ENCODE measurements at regions not wholly inside any gene's neighbourhood (a gene's known extent, or its start where the extent isn't known, plus 50 kb on each side); places are given as distances from the start of the nearest gene placed in this dataset.

DNA sequence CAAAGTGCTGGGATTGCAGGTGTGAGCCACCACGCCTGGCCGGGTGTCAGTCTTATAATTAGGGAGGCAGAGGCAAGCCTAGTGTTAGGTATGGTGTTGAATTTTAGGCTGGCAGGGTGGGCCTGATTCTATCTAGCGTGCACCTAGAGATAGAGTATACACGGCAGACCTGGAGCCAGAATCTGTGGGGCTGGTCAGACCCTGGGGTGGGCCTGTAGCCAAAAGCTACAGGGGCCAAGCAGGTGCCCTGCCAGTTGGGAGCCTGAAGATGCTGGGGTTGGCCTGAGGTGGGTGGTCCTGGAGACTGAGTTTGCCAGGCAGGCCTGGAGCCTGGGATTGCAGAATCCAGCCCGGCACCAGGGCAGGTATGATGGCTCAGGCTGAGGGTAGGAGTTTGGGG, 1580.3 kb downstream of the ARAP2 start:
- DNase-seq: no peak
- H3K4me3 Mint-ChIP-seq (ENCODE audit: low read depth, unreplicated experiment): no peak overlapping the region
- no TSS peak for BruUV-seq (replicated peaks)
- CTCF ChIA-PET: no interaction called here
- no peak overlapping the region for H3K27ac Mint-ChIP-seq (ENCODE audit: unreplicated experiment)
- TF ChIP-seq, protein P1, sequence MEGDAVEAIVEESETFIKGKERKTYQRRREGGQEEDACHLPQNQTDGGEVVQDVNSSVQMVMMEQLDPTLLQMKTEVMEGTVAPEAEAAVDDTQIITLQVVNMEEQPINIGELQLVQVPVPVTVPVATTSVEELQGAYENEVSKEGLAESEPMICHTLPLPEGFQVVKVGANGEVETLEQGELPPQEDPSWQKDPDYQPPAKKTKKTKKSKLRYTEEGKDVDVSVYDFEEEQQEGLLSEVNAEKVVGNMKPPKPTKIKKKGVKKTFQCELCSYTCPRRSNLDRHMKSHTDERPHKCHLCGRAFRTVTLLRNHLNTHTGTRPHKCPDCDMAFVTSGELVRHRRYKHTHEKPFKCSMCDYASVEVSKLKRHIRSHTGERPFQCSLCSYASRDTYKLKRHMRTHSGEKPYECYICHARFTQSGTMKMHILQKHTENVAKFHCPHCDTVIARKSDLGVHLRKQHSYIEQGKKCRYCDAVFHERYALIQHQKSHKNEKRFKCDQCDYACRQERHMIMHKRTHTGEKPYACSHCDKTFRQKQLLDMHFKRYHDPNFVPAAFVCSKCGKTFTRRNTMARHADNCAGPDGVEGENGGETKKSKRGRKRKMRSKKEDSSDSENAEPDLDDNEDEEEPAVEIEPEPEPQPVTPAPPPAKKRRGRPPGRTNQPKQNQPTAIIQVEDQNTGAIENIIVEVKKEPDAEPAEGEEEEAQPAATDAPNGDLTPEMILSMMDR (IDR thresholded peaks at IDR 0.05; ENCODE audit: unreplicated experiment): no peak
- H3K4me1 Mint-ChIP-seq (ENCODE audit: low read depth, unreplicated experiment): no peaks in the 10 kb centered on the region
- intact Hi-C loops (cut with micrococcal nuclease; ENCODE audit: unreplicated experiment): no loop called here
- H3K36me3 Mint-ChIP-seq (ENCODE audit: insufficient read depth, unreplicated experiment): no peaks in the 10 kb centered on the region
- no peaks in the 10 kb centered on the region for H3K27me3 Mint-ChIP-seq (ENCODE audit: unreplicated experiment)
- H3K9me3 Mint-ChIP-seq (ENCODE audit: low read depth, unreplicated experiment): peaks cover 12% of the 10 kb centered on the region

DNA sequence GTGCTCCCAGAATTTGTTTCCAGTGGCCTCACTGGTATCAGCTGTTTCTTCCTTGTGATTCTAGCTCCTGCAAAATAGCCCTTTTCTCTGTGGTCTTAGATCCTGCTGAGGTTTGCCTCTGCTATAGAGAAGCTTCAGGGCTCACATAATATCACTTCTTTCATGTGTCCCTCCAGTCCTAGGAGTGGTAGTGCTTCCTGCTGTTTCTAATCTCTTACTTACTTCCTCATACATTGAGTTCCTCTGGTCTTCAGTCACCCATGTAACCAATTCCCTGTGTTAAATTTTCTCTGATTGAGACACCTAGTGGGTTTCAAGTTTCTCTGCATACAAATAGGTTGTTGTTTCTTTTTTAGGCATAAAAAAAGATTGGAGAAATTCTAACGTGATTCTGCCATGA, 1567.9 kb downstream of the ARAP2 start:
- no peak overlapping the region for H3K27ac Mint-ChIP-seq (ENCODE audit: unreplicated experiment)
- DNase-seq: no peak
- no TSS peak for BruUV-seq (replicated peaks)
- no peaks in the 10 kb centered on the region for H3K36me3 Mint-ChIP-seq (ENCODE audit: insufficient read depth, unreplicated experiment)
- peaks cover 11% of the 10 kb centered on the region for H3K9me3 Mint-ChIP-seq (ENCODE audit: low read depth, unreplicated experiment)
- no peaks in the 10 kb centered on the region for H3K4me1 Mint-ChIP-seq (ENCODE audit: low read depth, unreplicated experiment)
- intact Hi-C loops (cut with micrococcal nuclease; ENCODE audit: unreplicated experiment): no loop called here
- no peaks in the 10 kb centered on the region for H3K27me3 Mint-ChIP-seq (ENCODE audit: unreplicated experiment)
- CTCF ChIA-PET: no interaction called here
- no peak overlapping the region for H3K4me3 Mint-ChIP-seq (ENCODE audit: low read depth, unreplicated experiment)
- TF ChIP-seq, protein P1 (IDR thresholded peaks at IDR 0.05; ENCODE audit: unreplicated experiment): no peak

DNA sequence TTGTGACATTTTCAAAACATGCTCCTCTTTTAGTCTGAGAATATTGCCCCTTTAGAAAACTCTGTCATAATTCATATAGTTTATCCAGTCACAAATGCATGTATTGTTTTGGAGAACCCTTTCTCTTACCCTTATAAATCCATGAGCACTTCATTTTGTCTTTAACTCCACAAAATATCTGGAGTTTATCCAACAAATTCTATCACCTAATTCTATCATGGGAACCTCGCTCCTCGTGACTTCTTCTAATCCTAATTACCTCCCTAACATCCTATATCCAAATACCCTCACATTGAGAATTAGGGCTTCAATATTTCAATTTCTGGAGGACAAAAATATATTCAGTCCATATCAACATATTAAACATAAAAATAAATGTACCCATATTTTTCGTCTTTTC, 1565.9 kb downstream of the ARAP2 start:
- Mint-ChIP-seq H3K4me3 (ENCODE audit: low read depth, unreplicated experiment) (no peak overlapping the region), H3K27ac (ENCODE audit: unreplicated experiment) (no peak overlapping the region), H3K4me1 (ENCODE audit: low read depth, unreplicated experiment) (no peaks in the 10 kb centered on the region), H3K27me3 (ENCODE audit: unreplicated experiment) (no peaks in the 10 kb centered on the region), H3K36me3 (ENCODE audit: insufficient read depth, unreplicated experiment) (no peaks in the 10 kb centered on the region), H3K9me3 (ENCODE audit: low read depth, unreplicated experiment) (peaks cover 9% of the 10 kb centered on the region)
- TF ChIP-seq, protein P1 (IDR thresholded peaks at IDR 0.05; ENCODE audit: unreplicated experiment): no peak
- intact Hi-C loops (cut with micrococcal nuclease; ENCODE audit: unreplicated experiment): no loop called here
- no peak for DNase-seq
- CTCF ChIA-PET: no interaction called here
- no TSS peak for BruUV-seq (replicated peaks)

DNA sequence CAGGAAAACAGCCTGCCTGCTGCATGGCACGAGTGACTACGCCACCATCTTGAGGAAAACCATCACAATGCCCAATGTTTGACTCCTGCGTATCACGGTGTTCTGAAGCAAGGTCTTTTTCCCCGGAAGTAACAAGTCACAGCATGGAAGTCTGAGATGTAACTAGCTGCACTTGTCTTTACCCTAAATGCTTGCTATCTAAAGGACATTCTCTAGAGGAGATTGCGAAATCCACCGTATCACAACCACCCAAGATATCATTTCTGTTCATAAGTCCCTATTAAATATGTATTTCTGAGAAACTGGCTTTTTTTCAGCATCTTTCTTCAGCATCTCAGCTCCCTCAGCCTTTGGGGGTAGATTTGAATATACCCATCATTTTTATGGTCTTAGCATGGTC, 1565.1 kb downstream of the ARAP2 start:
- Mint-ChIP-seq H3K4me3 (ENCODE audit: low read depth, unreplicated experiment) (no peak overlapping the region), H3K9me3 (ENCODE audit: low read depth, unreplicated experiment) (peaks cover 12% of the 10 kb centered on the region), H3K4me1 (ENCODE audit: low read depth, unreplicated experiment) (no peaks in the 10 kb centered on the region), H3K27ac (ENCODE audit: unreplicated experiment) (no peak overlapping the region), H3K27me3 (ENCODE audit: unreplicated experiment) (no peaks in the 10 kb centered on the region), H3K36me3 (ENCODE audit: insufficient read depth, unreplicated experiment) (no peaks in the 10 kb centered on the region)
- no peak for DNase-seq
- TF ChIP-seq, protein P1 (IDR thresholded peaks at IDR 0.05; ENCODE audit: unreplicated experiment): no peak
- BruUV-seq (replicated peaks): no TSS peak
- intact Hi-C loops (cut with micrococcal nuclease; ENCODE audit: unreplicated experiment): no loop called here
- CTCF ChIA-PET: no interaction called here

DNA sequence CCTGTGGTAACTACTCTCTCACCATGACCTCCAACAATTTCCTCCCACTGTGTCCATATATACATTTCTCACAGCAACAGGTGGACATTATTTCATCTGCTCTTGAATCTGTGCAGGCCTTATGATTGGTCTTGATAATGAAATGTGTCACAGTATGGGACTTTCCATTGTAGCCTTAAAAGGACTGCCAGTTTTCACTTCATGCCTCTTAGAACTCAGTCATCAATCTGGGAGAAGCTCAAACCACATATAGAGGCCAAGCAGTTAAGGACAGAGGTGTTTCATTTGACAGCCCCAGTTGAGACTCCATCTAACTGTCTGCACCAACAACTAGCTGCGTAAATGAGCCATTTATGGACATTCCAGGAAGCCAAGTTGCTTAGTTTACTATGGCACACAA, 1534.8 kb downstream of the ARAP2 start:
- intact Hi-C loops (cut with micrococcal nuclease; ENCODE audit: unreplicated experiment): no loop called here
- CTCF ChIA-PET: no interaction called here
- TF ChIP-seq, protein P1 (IDR thresholded peaks at IDR 0.05; ENCODE audit: unreplicated experiment): no peak
- H3K9me3 Mint-ChIP-seq (ENCODE audit: low read depth, unreplicated experiment): peaks cover 11% of the 10 kb centered on the region
- H3K4me3 Mint-ChIP-seq (ENCODE audit: low read depth, unreplicated experiment): no peak overlapping the region
- H3K27me3 Mint-ChIP-seq (ENCODE audit: unreplicated experiment): no peaks in the 10 kb centered on the region
- BruUV-seq (replicated peaks): no TSS peak
- H3K36me3 Mint-ChIP-seq (ENCODE audit: insufficient read depth, unreplicated experiment): no peaks in the 10 kb centered on the region
- H3K4me1 Mint-ChIP-seq (ENCODE audit: low read depth, unreplicated experiment): no peaks in the 10 kb centered on the region
- no peak overlapping the region for H3K27ac Mint-ChIP-seq (ENCODE audit: unreplicated experiment)
- no peak for DNase-seq

All from Calu3 (cell line).